Fibroblast of lung (primary cell): ENCODE measurements at regions not wholly inside any gene's neighbourhood (a gene's known extent, or its start where the extent isn't known, plus 50 kb on each side); places are given as distances from the start of the nearest gene placed in this dataset.

Experiments used
- DNase-seq, 2 donors: peaks; one replicate each; pipeline versions ENCODE4 v3.0.0 to v3.0.0-alpha.2; 2010; ENCODE audit warnings: low read depth in 2 of 2
- H2AFZ ChIP-seq: 2 replicates; pipeline ENCODE4 v1.5.1; 2012; ENCODE audit warnings: low read length, control low read depth, inconsistent platforms
- H3K27ac ChIP-seq: 2 replicates; pipeline ENCODE4 v1.5.1; 2011; ENCODE audit warnings: low read length, control low read depth; ENCODE audit not compliant: insufficient read depth
- H3K27me3 ChIP-seq: 2 replicates; pipeline ENCODE4 v1.5.1; 2011; ENCODE audit warnings: mild to moderate bottlenecking, low read length; ENCODE audit not compliant: control insufficient read depth, insufficient read depth
- H3K36me3 ChIP-seq: 2 replicates; pipeline ENCODE4 v1.5.1; 2011; ENCODE audit warnings: low read length; ENCODE audit not compliant: control insufficient read depth, insufficient read depth
- H3K4me1 ChIP-seq: 2 replicates; pipeline ENCODE4 v1.5.1; 2011; ENCODE audit warnings: low read length; ENCODE audit not compliant: control insufficient read depth, insufficient read depth; ENCODE audit errors: extremely low read depth
- H3K4me2 ChIP-seq: 2 replicates; pipeline ENCODE4 v1.5.1; 2011; ENCODE audit warnings: low read length, control low read depth; ENCODE audit not compliant: insufficient read depth; ENCODE audit errors: extremely low read depth
- H3K4me3 ChIP-seq, 4 experiments: fragments of 200-600 bp in 1 of 4; sonication (generic) in 1 of 4; replicated peaks in 1 of 4; 2 replicates each; pipeline ENCODE4 v1.5.1; 2011 to 2016; ENCODE audit warnings: low read length in 4 of 4, low read depth in 3 of 4, mild to moderate bottlenecking in 3 of 4, control low read depth in 2 of 4, inconsistent platforms in 1 of 4, mixed read lengths in 1 of 4; ENCODE audit not compliant: insufficient read depth in 1 of 4; ENCODE audit errors: control extremely low read depth in 1 of 4
- H3K79me2 ChIP-seq: 2 replicates; pipeline ENCODE4 v1.5.1; 2012; ENCODE audit warnings: mild to moderate bottlenecking, low read length, inconsistent platforms; ENCODE audit not compliant: control insufficient read depth, insufficient read depth
- H3K9ac ChIP-seq: 2 replicates; pipeline ENCODE4 v1.5.1; 2011; ENCODE audit warnings: mild to moderate bottlenecking, low read length, control low read depth; ENCODE audit not compliant: insufficient read depth
- H3K9me3 ChIP-seq: 2 replicates; pipeline ENCODE4 v1.5.1; 2012; ENCODE audit warnings: low read depth, low read length; ENCODE audit not compliant: control insufficient read depth, insufficient read depth
- H4K20me1 ChIP-seq: 2 replicates; pipeline ENCODE4 v1.5.1; 2011; ENCODE audit warnings: low read length; ENCODE audit not compliant: control insufficient read depth, insufficient read depth; ENCODE audit errors: extremely low read depth
- CTCF ChIP-seq, 2 donors: IDR thresholded peaks in 1 of 2; conservative IDR thresholded peaks in 1 of 2; 1 replicate in 1 of 2; 2 replicates in 1 of 2; pipeline ENCODE4 v1.5.1; 2011 to 2012; ENCODE audit warnings: low read length in 2 of 2, control low read depth in 1 of 2, inconsistent platforms in 1 of 2, low read depth in 1 of 2, mild to moderate bottlenecking in 1 of 2
- EZH2 ChIP-seq: IDR thresholded peaks from 2 replicates; pipeline ENCODE4 v1.5.1; 2012; ENCODE audit warnings: low read length, control low read depth, mild to moderate bottlenecking; ENCODE audit errors: missing control alignments

- no peak overlapping the region for H2AFZ ChIP-seq
- no peak for DNase-seq
- H3K27me3 ChIP-seq = no peaks in the 10 kb centered on the region
- H3K79me2 ChIP-seq = no peaks in the 10 kb centered on the region
- H3K9me3 ChIP-seq = no peaks in the 10 kb centered on the region
- H3K4me2 ChIP-seq = no peak overlapping the region
- H3K27ac ChIP-seq = no peak overlapping the region
- H4K20me1 ChIP-seq = no peaks in the 10 kb centered on the region
- H3K36me3 ChIP-seq = no peaks in the 10 kb centered on the region
- no peak for TF ChIP-seq EZH2
- TF ChIP-seq CTCF (conservative IDR thresholded peaks at IDR 0.05 in 1 of 2, IDR thresholded peaks at IDR 0.05 in 1 of 2; ENCODE audit: low read depth in 1 of 2, low read length in 2 of 2) = no peak
- no peak overlapping the region for H3K4me3 ChIP-seq
- no peaks in the 10 kb centered on the region for H3K4me1 ChIP-seq
- no peak overlapping the region for H3K9ac ChIP-seq
Observed at GRCh38 chr3:55241098-55241497, 246.0 kb downstream of the WNT5A start.

GRCh38 chr3:55235416-55235815, 251.7 kb downstream of the WNT5A start:
- Histone ChIP-seq H3K36me3 (no peaks in the 10 kb centered on the region), H3K79me2 (no peaks in the 10 kb centered on the region), H3K27me3 (no peaks in the 10 kb centered on the region), H3K9ac (no peak overlapping the region), H3K9me3 (no peaks in the 10 kb centered on the region), H3K27ac (no peak overlapping the region), H3K4me1 (no peaks in the 10 kb centered on the region), H4K20me1 (no peaks in the 10 kb centered on the region), H3K4me2 (no peak overlapping the region), H2AFZ (no peak overlapping the region), H3K4me3 (no peak overlapping the region)
- TF ChIP-seq CTCF (conservative IDR thresholded peaks at IDR 0.05 in 1 of 2, IDR thresholded peaks at IDR 0.05 in 1 of 2; ENCODE audit: low read depth in 1 of 2, low read length in 2 of 2) (no peak), EZH2 (no peak)
- DNase-seq = peak in 1 of 2 donors; percentile 63

GRCh38 chr3:55226696-55227095, 260.4 kb downstream of the WNT5A start:
- no peaks in the 10 kb centered on the region for H3K4me1 ChIP-seq
- DNase-seq = no peak
- no peak overlapping the region for H3K27ac ChIP-seq

More at GRCh38 chr3:55226696-55227095, 260.4 kb downstream of the WNT5A start:
- no peaks in the 10 kb centered on the region for H3K36me3 ChIP-seq
- no peak overlapping the region for H2AFZ ChIP-seq
- H3K79me2 ChIP-seq = no peaks in the 10 kb centered on the region
- TF ChIP-seq EZH2 (no peak), CTCF (conservative IDR thresholded peaks at IDR 0.05 in 1 of 2, IDR thresholded peaks at IDR 0.05 in 1 of 2; ENCODE audit: low read depth in 1 of 2, low read length in 2 of 2) (no peak)
- no peaks in the 10 kb centered on the region for H4K20me1 ChIP-seq
- no peaks in the 10 kb centered on the region for H3K27me3 ChIP-seq
- H3K9me3 ChIP-seq = no peaks in the 10 kb centered on the region
- H3K4me2 ChIP-seq = no peak overlapping the region
- H3K4me3 ChIP-seq = no peak overlapping the region
- H3K9ac ChIP-seq = no peak overlapping the region
